Loucy (cell line): ENCODE measurements at regions not wholly inside any gene's neighbourhood (a gene's known extent, or its start where the extent isn't known, plus 50 kb on each side); places are given as distances from the start of the nearest gene placed in this dataset.

Experiments used
- CTCF ChIP-seq: fragments of 200-600 bp; sonication (generic); conservative IDR thresholded peaks from 2 replicates; pipeline ENCODE4 v1.5.1; 2014; ENCODE audit warnings: mild to moderate bottlenecking, antibody characterized with exemption, low read length
- EZH2phosphoT487 ChIP-seq: fragments of 200-600 bp; IDR thresholded peaks from 2 replicates; pipeline ENCODE4 v1.6.1; 2018; ENCODE audit warnings: antibody characterized with exemption, mild to moderate bottlenecking, moderate library complexity, borderline replicate concordance

- TF ChIP-seq CTCF (no peak), EZH2phosphoT487 (no peak)
These were observed 142.2 kb upstream of the DTNA start for GRCh38 chr18:34567857-34568256.
